Stimulated activated naive CD8-positive, alpha-beta T cell treated with anti-CD3 and anti-CD28 coated beads, Interleukin-15, Interleukin-2, amounts not matched to agents 100 U/mL and 50 U/mL, for 24 hours (primary cell): ENCODE measurements at regions not wholly inside any gene's neighbourhood (a gene's known extent, or its start where the extent isn't known, plus 50 kb on each side); places are given as distances from the start of the nearest gene placed in this dataset.
A peak's percentile ranks its signal among the peaks of the same experiment; 100 is the strongest.

ENCODE experiments used
- ATAC-seq: fragments of 150-1000 bp; cut with Tn5 transposase; one replicate; pipeline ENCODE4 v1.10.0; 2021
- DNase-seq: peaks from one replicate; pipeline ENCODE4 v3.0.0; 2021

DNA sequence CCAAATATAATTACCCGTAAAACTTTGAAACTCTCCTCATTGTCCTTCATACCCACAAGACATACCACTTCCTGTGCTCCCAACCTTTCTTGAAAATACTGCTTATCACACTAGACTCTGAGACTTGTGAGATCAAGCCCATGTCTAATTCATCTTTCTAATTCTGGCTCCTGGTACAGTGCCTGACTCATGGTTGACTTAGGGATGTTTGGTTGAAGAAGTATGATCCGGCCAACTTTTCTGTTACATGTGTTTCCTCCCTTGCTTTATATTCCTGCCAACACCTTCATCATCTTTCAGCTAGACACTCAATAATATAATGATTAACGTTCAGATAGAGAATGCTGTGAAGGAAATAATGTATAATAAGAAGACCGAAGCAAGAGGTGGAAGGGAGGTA is 58.2 kb downstream of the MEX3B start:
- DNase-seq: no peak
- ATAC-seq: no peak

DNA sequence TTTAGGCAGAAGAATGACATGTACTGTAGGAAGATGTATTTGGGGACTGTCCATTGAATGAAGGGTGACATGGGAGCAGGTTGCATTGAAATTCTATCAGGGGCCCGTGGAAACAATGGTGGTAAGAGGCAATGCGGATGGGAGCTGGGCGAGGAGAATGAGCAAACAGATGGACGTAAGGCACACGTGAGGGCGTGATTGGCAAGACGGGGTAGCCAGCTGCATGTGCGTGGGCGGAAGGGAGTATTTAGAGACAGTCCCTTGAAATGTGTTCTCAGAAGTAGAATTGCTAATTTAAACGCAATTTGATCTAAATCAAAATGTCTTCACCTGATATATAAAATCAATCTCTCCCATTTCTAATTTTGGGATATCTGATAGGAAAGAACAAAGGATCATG is 62.3 kb downstream of the MEX3B start:
- DNase-seq (no peak), ATAC-seq (no peak)

DNA sequence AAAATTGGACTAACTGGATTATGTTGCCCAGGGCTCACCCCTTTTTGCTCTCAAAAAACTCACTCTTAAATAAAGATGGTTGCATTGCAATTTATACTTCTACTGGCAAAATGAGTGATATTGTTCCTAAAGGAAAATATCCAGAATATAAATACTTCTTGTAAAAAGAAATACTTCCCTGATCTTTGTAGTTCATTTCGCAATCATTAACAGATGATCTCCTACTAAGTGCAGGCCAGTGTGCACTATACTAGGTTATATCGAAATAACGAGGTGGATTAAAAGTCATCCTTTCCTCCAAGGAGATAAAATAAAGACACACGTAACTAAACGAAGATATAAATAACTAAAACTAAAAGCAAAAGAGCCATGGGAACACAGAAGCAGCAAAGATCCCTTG is 63.0 kb downstream of the MEX3B start:
- DNase-seq (no peak), ATAC-seq (no peak)

DNA sequence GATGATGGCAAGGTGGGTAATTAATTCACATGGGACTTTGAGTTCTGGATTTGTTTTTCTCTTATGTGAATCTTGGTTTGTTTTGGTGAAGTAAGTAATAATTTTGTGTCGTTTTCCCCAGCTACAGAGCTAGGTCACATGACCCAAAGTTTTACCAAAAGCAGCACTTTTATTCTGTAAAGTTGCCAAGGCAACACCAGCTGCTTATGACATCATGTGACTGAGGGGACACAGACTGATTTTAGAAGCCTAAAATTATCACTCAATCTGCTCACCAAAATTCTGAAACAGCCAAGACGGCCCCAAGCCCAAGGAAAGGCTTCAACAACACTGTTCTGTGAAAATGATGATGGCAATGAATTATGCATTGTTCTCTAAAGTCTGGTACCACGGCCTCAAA is 63.9 kb downstream of the MEX3B start:
- no peak for DNase-seq
- ATAC-seq: no peak

DNA sequence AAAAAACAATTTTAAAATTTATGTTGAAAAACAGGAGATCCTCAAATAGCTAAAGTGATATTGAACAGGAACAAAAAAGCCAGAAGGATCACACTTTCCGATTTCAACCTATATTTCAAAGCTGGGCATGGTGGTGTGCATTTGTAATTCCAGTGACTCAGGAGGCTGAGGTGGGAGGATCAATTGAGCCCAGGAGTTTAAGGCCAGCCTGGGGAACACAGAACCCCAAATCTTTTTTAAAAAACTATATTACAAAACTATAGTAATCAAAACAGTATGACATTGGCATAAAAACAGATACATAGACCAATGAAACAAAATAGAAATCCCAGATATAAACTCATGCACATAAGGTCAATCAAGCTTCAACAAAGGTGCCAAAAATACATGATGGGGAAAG is 68.4 kb downstream of the MEX3B start:
- ATAC-seq: no peak
- no peak for DNase-seq

DNA sequence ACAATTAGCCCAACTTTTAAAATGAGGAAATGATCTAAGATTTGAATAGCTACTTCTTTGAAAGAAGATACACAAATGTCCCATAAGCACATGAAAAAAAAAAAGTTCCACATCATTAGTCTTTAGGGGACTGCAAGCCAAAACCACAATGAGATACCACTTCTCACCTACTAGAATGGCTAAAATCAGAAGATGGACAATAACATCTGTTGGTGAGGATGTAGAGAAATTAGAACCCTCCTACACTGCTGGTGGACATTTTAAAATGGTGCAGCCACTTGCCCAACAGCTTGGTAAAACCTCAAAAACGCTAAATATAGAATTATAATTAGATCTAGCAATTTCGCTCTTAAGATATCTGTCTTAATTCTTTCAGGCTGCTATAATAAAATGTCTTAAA is 77.1 kb downstream of the MEX3B start:
- ATAC-seq (no peak), DNase-seq (no peak)

DNA sequence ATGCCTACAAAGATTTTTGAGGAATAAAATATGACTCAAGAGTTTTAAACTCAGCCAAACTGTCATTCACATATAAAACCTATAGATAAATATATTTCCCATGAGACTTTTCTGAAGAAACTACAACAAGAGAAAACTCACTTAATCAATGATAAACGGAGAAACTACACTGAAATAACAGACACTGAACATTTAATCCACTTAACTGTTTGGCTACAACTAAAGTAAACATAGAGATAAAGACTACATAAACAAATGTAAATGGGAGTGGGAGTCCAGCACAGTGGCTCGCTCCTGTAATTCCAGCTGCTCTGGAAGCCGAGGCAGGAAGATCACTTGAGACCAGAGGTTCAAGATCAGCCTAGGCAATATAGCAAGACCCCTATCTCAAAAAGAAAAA is 79.2 kb downstream of the MEX3B start:
- ATAC-seq (no peak), DNase-seq (no peak)

DNA sequence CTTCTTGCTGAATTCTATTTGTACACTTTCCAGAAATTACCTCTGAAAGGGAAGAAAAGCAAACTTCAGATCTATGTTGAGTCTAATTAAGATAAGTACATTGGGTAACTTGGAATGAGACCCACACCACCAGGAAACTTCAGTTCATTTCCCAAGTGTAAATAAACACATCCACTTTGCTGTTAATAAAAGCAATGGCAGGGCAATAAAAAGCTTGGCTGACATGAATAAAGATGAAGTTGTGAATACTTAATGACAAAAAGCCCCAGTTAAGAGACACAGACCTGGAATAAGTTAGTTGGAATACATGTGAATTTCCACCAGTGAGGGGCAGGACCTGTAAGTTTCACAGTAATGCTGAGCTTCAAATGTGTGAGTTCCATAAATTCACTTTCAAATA is 83.3 kb downstream of the MEX3B start:
- ATAC-seq (no peak), DNase-seq (no peak)

DNA sequence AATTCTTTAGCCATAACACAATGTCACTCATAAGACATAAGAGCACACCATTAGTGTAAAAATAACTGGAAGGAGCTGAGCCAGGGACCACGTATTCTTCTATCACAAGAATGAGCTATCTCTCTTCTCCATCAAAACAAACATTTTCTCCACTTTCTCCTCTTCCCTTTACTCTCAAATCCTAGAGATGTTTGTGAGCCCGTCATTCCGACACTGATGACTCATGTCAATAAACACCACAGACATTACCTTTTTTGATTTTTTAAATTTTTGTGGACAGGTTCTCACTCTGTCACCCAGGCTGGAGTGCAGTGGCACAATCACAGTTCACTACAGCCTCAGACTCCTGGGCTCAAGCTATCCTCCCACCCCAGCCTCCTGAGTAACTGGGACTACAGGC is 86.6 kb downstream of the MEX3B start:
- no peak for ATAC-seq
- no peak for DNase-seq

DNA sequence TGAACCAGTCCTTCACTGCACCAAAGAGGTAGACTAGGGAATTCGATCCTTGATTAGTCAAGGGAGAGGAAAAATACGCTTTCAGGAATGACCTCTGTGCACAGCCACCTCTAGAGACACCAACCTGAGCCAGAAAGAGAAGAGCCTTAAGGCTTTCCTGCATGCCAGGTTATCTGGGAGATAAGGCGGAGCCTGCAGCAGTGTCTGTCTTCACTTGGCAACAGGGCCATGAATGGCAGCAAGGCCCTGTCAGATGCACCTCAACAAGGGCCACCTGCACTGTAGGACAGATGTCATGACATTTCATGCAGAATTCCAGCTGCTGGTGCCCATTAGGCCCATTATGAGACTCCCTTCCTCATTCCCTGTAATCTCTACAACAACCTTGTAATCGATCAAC is 88.1 kb downstream of the MEX3B start:
- DNase-seq: no peak
- no peak for ATAC-seq

DNA sequence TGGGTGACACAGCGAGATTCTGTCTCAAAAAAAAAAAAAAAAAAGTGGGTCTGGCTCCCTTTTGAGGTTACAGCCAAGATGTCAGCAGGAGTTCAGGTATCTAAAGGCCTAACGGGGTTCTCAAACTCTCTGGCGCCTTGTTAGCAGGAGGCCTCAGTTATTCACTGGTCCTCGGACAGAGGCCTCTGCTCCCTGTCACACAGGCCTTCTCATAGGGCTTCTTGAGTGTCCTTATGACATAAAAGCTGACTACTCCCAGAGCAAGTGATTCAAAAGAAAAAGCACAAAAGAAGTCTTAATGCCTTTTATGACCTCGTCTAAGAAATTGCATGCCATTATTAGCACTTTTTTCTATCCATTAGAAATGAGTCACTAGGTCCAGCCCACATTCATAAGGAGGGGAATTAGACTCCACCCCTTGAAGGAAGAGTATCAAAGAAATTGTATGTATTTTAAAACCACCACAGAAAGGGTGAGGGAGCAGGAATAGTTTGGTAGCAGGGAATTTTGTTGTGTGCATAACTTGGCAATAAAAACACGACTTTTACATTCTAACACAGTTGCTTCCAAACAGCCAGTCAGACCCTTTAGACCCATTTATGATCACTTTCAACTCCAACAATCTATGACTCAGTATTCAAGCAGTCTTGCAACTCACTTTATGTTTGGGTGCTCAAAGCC is 90.3 kb downstream of the MEX3B start:
- ATAC-seq (no peak), DNase-seq (no peak)

DNA sequence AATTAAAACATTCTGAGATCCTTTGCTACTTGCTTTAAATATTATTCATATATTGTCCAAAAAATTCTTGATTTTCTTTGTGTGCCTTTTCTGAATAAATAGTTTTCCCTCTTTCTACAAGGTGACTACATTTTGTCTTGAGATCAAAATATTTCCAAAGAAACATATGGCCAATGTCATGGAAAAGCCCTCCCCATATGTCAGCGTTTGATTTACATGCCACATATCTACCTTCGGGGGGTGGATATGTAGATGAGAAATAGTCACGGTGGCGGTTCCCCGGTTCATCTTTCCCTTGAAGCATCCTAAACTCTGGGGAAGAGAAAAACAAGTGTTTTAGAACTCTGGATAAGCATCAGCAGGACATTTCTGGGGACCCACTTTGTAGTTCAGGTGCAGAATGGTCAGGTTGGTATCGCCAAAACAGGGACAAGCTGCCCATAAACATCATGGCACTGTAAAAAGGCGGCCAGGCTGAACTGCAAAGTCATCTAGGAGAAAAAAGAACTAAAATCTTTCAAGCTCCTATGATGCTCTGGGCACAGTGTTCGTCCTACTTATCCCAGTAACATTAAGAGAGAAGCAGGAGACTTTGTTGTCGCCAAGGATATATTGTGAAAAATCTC is 91.5 kb downstream of the MEX3B start:
- ATAC-seq (no peak), DNase-seq (no peak)

DNA sequence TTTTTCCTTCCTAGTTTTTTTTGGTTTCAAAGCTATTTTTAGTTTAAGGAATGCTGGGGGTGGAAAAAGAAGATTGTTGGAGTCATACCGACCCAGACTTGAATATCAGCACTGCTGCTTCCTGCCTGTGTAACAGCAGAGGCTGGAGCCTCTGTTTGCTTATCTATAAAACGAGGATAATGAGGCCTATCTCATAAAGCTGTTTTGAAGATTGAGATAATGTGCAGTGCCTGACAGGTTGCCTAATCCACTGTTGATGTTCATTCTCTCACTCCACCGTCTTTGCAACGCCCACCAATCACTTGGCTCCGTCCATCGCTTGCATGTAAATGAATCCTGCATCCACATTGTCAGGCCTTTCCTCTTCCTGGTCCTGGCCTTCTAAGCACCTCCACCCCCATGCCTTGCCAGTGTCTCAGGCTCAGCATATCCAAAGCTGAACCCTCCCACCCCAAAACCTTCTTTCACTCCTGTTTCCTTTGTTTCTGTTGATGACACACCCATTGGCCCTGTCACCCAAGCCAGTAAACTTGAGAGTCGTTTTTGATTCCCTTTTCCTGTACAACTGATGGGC is 94.9 kb downstream of the MEX3B start:
- DNase-seq: no peak
- no peak for ATAC-seq

DNA sequence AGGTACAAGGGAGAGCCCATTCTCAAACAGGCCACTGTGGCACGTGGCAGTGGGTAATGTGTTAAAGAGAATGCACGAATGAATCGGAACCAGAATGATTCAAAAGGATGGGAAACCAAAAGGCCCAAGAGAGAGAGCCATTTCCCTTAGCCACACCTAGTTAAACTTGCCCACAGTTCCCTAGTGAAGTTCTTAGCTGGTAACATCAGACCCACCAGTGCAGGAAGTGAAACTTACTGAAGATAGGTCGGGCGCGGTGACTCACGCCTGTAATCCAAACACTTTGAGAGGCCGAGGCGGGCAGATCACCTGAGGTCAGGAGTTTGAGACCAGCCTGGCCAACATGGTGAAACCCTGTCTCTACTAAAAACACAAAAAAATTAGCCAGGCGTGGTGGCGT is 97.1 kb downstream of the MEX3B start:
- ATAC-seq (peak; percentile 43), DNase-seq (peak; percentile 14)

DNA sequence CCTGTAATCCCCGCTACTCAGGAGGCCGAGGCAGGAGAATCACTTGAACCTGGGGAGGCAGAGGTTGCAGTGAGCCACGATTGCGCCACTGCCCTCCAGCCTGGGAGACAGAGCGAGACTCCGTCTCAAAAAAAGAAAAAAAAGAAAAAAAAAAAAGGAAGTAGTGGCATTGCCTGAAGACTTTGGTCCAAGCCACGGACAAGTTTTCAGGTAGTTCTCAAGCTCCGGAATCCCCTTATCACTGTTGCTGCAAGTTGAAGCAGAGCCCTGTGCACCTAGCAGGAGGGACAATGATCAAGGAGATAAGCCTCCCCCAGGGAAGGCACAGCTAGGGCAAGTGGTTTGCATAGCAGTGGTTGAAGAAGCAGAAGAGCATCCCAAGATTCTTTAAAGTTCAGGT is 97.6 kb downstream of the MEX3B start:
- ATAC-seq (no peak), DNase-seq (no peak)

DNA sequence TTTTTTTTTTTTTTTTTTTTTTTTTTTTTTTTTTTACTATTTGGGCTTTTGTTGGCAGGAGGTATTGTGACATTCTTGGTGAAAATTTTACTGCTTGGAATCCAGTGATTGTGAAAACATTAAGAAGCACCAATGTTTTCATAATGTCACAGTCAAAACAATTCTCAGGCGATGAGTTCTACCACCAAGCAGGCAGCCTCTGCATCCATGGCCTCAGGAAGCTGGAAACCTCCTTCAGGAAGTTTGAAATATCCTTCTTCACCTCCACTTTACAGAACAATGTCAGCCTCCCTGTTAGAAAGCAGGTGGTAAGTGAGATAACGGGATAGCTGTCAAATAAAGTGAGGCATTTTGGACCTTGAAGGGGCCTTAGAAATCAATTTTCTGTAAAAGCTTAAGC is 98.3 kb downstream of the MEX3B start:
- ATAC-seq: no peak
- DNase-seq: no peak

DNA sequence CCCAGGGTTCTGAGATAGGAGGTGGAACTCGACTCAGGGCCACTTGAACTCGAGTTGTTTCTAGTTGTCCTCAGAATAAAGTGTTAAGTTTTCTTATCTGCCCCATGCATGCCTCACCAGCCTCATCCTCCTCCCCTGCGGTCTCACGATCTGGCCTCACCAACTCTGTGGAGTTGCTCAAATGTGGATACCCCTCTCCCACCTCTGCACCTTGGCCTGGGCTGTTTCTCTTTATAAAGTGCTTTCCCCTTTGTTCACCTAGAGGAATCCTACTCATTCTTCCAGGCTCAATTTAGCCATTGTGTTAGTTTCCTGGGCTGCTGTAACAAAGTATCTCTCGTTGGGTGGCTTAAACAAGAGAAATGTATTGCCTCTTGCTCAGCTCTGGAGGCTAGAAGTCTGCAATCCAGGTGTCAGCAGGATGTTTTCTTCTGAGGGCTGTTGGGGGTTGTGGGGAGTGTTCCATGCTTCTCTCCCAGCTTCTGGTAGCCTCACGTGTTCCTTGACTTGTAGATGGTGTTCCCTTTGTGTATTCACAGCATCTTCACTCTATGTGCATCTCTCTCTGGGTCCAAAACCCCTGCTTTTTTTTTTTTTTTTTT is 100.7 kb downstream of the MEX3B start:
- DNase-seq (no peak), ATAC-seq (no peak)

DNA sequence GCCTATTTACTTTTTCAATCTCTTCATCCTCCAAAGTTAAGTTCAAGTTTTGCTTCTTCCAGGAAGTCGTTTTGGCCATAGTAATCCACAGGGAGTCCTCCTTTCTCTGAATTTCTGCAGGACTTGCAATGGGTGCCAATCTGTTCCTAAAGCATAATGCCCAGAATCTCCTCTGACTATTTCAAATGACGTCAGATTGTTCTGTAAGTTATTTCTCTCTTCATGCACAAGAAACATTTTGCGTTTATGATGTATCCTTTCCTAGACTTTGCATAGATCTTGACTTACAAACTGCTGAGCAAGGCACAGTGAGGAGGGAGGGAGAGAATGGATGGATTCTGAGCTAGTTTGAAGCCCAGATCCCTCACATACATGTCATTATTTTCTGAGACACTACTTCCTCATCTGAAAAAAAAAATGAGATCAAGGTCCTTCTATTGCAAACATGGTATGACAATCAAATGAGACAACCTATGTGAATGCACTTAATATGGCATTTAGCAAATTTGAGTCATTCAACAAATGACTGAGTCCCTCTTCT is 103.1 kb downstream of the MEX3B start:
- no peak for ATAC-seq
- DNase-seq: no peak

DNA sequence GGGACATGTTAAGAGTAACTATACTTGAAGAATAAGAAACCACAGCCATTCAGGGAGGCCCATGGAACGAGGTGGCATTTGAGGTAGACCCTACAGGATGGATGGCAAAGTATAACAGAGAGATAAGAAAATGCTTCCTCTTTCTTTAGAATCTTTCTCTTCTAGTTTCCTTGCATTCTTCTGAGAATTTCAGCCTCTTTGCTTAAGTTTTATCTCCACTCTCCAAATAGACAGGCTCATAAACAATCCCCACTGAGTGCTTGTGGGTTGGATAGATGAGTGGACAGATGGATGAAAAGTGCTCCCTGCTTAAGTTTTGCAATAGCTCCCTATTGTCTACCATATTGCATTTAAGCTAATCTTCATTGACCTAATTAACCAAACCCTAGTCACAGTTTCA is 103.7 kb downstream of the MEX3B start:
- ATAC-seq (no peak), DNase-seq (no peak)

DNA sequence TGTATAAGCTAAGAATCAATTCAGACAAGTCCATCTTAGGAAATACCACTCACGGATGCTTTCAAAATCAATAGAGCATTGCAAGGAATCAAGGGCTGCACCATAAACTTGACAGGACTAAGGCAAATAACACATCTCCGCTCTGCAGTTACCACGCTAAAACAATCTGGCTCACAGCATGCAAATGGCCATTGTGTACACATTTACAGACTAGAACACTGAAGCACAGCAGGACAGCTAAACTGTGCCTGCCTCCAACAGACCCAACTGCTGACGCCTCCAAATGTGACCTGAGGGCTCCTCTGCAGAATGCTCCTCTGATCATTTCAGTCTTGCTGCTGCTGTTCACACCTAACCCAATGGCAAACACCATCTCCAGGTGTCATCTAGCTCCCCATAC is 104.3 kb downstream of the MEX3B start:
- DNase-seq (no peak), ATAC-seq (no peak)

DNA sequence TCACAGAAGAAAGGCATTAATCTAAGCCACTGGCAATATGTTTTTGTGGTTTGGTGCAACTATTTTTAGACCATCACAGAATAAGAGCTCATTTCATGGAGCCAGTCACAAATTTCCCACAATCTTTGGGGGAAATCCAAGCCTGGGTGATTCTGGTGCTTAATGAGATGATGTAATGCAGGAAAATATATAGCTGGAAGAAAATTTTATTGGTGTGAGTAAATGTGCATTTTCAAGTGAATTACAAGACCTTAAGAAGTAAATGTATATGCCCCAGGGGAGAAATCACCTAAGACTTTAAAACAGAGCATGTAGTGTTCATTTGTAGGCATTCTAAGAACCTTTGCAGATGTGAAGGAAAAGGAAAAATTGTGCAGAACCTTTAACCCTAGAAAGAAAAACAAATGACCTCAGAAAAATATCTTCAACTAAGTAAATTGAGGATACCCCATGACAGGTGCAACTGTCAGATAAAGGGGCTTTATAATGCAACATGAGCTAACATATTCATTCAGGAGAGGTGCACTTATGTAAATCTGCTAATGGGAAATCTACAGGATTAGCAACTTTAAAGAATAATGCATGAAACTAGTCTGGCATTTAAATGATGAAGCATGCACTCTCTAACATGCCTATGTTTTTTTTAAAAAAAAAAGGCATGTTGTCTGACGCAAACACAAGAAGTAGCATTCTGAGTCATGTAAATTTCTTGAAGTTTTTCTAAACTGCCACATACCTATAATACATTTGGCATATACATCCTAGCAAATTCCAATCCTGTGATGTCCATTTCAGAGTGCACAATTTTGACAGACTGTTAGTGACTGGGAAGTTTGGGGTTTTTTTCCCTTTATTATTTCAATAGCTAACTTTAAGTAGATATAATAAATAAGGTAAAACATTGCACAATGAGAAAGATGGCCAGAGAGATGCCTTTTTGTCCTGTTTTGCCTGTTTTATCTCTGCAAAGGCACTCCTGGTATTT is 105.1 kb downstream of the MEX3B start:
- DNase-seq (no peak), ATAC-seq (no peak)
